Endothelial cell of umbilical vein (primary cell): ENCODE measurements at regions not wholly inside any gene's neighbourhood (a gene's known extent, or its start where the extent isn't known, plus 50 kb on each side); places are given as distances from the start of the nearest gene placed in this dataset.

Experiments
- BruUV-seq: library from RNA; stranded (reverse); fragments of 400-500 nt; replicated peaks from 2 replicates; lab custom pipeline; 2021; lab: Mats Ljungman, UMichigan
- CTCF ChIA-PET: fragments of 300-600, 350-600 bp; sonication (Branson Sonifier 250); formaldehyde crosslinking; loops from one replicate; lab custom pipeline; 2021; ENCODE audit warnings: antibody characterized with exemption, inconsistent platforms; lab: Charles Lee
- POLR2A ChIA-PET: fragments of 300-600, 350-600 bp; sonication (Branson Sonifier 250); formaldehyde crosslinking; loops from one replicate; lab custom pipeline; 2021; ENCODE audit warnings: antibody characterized with exemption, inconsistent platforms; lab: Charles Lee
- DNase-seq: peaks from one replicate; pipeline ENCODE4 v3.0.0-alpha.2; 2011; ENCODE audit warnings: low read depth, low spot score
- FAIRE-seq: peaks from 2 replicates; lab custom pipeline; 2011; peaks lifted over from hg19 to GRCh38; lab: Jason Lieb, UNC
- H2AFZ ChIP-seq: 2 replicates; pipeline ENCODE4 v1.6.0; 2012; ENCODE audit warnings: low read depth, low read length, control low read depth, inconsistent platforms
- H3K27ac ChIP-seq: 2 replicates; pipeline ENCODE4 v1.5.1; 2011; ENCODE audit warnings: low read depth, mild to moderate bottlenecking, control low read depth, low read length, moderate library complexity; ENCODE audit not compliant: insufficient read depth
- H3K27me3 ChIP-seq, 2 experiments: 2 replicates each; pipeline versions ENCODE4 v1.6.0 to v1.6.1; 2011; ENCODE audit warnings: low read length in 2 of 2, mixed read lengths in 1 of 2; ENCODE audit not compliant: control insufficient read depth in 2 of 2, insufficient read depth in 2 of 2
- H3K36me3 ChIP-seq, 2 experiments: 2 replicates in 1 of 2; 3 replicates in 1 of 2; pipeline ENCODE4 v1.5.1; 2011; ENCODE audit warnings: low read length in 2 of 2, mild to moderate bottlenecking in 1 of 2, moderate library complexity in 1 of 2; ENCODE audit not compliant: control insufficient read depth in 2 of 2, insufficient read depth in 2 of 2; ENCODE audit errors: extremely low read depth in 1 of 2
- H3K4me1 ChIP-seq: 3 replicates; pipeline ENCODE4 v1.5.1; 2011; ENCODE audit warnings: mild to moderate bottlenecking, low read length; ENCODE audit not compliant: control insufficient read depth, insufficient read depth; ENCODE audit errors: extremely low read depth
- H3K4me2 ChIP-seq: 2 replicates; pipeline ENCODE4 v1.6.1; 2011; ENCODE audit warnings: low read length, control low read depth, mixed read lengths; ENCODE audit not compliant: insufficient read depth
- H3K4me3 ChIP-seq, 3 experiments: fragments of 200-600 bp in 1 of 3; sonication (generic), shearing (Covaris generic) in 1 of 3; replicated peaks in 1 of 3; 2 replicates each; pipeline ENCODE4 v1.5.1; 2011 to 2016; ENCODE audit warnings: control low read depth in 3 of 3, low read length in 3 of 3, mild to moderate bottlenecking in 2 of 3, inconsistent platforms in 1 of 3, low read depth in 1 of 3, moderate library complexity in 1 of 3; ENCODE audit not compliant: insufficient read depth in 1 of 3
- H3K79me2 ChIP-seq: 2 replicates; pipeline ENCODE4 v1.6.0; 2012; ENCODE audit warnings: low read length, inconsistent platforms; ENCODE audit not compliant: control insufficient read depth, insufficient read depth
- H3K9ac ChIP-seq: replicated peaks from 2 replicates; pipeline ENCODE3; 2011; ENCODE audit warnings: low read length, control low read depth; ENCODE audit not compliant: insufficient read depth; ENCODE audit errors: extremely low read depth
- H3K9me1 ChIP-seq: replicated peaks from 3 replicates; pipeline ENCODE4 v1.6.0; 2011; ENCODE audit warnings: mild to moderate bottlenecking, low read length; ENCODE audit not compliant: control insufficient read depth, insufficient read depth; ENCODE audit errors: extremely low read depth
- H3K9me3 ChIP-seq: replicated peaks from 2 replicates; pipeline ENCODE4 v1.5.1; 2012; ENCODE audit warnings: low read length, inconsistent platforms; ENCODE audit not compliant: control insufficient read depth, insufficient read depth
- H4K20me1 ChIP-seq: replicated peaks from 2 replicates; pipeline ENCODE3; 2011; ENCODE audit warnings: mild to moderate bottlenecking, low read length; ENCODE audit not compliant: control insufficient read depth, insufficient read depth; ENCODE audit errors: extremely low read depth
- EZH2 ChIP-seq: IDR thresholded peaks from 2 replicates; pipeline ENCODE4 v1.6.1; 2012; ENCODE audit warnings: borderline replicate concordance, low read depth, mild to moderate bottlenecking, moderate library complexity, low read length, inconsistent platforms; ENCODE audit not compliant: severe bottlenecking
- FOS ChIP-seq: IDR thresholded peaks from 2 replicates; pipeline ENCODE4 v1.6.1; 2011; ENCODE audit warnings: mild to moderate bottlenecking, low read length, moderate library complexity, borderline replicate concordance; ENCODE audit not compliant: insufficient read depth
- JUN ChIP-seq: IDR thresholded peaks from 2 replicates; pipeline ENCODE4 v1.6.1; 2011; ENCODE audit warnings: borderline replicate concordance, low read depth; ENCODE audit not compliant: insufficient read length, insufficient read depth
- MYC ChIP-seq: IDR thresholded peaks from one replicate; pipeline ENCODE4 v1.6.1; 2011; ENCODE audit warnings: mild to moderate bottlenecking, low read depth, low read length
- POLR2A ChIP-seq: IDR thresholded peaks from 2 replicates; pipeline ENCODE4 v1.6.1; 2012; ENCODE audit warnings: low read depth, mild to moderate bottlenecking, control low read depth, low read length
- dilution Hi-C: fragments of 300-500 bp; cut with MboI; formaldehyde crosslinking; loops from one replicate; pipeline ENCODE4 v1.15.0; 2019; ENCODE audit warnings: low sequenced_read_pairs; ENCODE audit not compliant: extremely low pct_ligation_motif_present
- intact Hi-C: fragments of 100-400 bp; cut with micrococcal nuclease; formaldehyde crosslinking; loops from one replicate; pipeline ENCODE4 v1.10.0; 2022
- TF ChIP-seq, protein P1 (sequence below), 2 donors: IDR thresholded peaks; 1 replicate in 1 of 2; 2 replicates in 1 of 2; pipeline ENCODE4 v1.5.1; 2011; ENCODE audit warnings: low read length in 2 of 2, mild to moderate bottlenecking in 2 of 2, moderate library complexity in 2 of 2, control low read depth in 1 of 2, inconsistent platforms in 1 of 2, low read depth in 1 of 2; ENCODE audit not compliant: insufficient read depth in 1 of 2; ENCODE audit errors: extremely low read depth in 1 of 2

DNA sequence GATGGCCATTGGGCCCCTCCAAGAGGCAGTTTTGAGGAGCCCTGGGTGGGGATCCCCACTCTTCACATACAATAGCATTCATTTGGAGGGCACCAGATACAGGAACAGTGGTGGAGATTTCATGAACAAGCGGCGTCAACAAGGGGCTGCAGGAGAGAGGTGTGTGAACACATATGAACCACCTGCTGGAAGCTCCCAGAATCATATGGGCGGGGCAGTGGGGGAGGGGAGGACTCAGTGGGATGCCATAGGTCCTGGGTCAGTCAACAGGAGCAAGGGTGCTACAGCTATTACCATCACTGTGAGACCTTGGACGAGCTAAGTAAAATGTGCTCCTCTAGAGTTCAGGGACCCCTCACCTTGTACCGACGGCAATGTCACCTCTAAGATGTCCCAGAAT lies 100.4 kb upstream of the IRF2BP2 start:
- H3K9ac ChIP-seq = no peak overlapping the region
- no peaks in the 10 kb centered on the region for H3K4me1 ChIP-seq
- POLR2A ChIA-PET = no interaction called here
- DNase-seq (no peak), FAIRE-seq (no peak)
- no peaks in the 10 kb centered on the region for H3K9me1 ChIP-seq
- H3K9me3 ChIP-seq = no peaks in the 10 kb centered on the region
- no peak for TF ChIP-seq POLR2A
- TF ChIP-seq EZH2 = no peak
- TF ChIP-seq, protein P1, sequence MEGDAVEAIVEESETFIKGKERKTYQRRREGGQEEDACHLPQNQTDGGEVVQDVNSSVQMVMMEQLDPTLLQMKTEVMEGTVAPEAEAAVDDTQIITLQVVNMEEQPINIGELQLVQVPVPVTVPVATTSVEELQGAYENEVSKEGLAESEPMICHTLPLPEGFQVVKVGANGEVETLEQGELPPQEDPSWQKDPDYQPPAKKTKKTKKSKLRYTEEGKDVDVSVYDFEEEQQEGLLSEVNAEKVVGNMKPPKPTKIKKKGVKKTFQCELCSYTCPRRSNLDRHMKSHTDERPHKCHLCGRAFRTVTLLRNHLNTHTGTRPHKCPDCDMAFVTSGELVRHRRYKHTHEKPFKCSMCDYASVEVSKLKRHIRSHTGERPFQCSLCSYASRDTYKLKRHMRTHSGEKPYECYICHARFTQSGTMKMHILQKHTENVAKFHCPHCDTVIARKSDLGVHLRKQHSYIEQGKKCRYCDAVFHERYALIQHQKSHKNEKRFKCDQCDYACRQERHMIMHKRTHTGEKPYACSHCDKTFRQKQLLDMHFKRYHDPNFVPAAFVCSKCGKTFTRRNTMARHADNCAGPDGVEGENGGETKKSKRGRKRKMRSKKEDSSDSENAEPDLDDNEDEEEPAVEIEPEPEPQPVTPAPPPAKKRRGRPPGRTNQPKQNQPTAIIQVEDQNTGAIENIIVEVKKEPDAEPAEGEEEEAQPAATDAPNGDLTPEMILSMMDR (IDR thresholded peaks at IDR 0.05; ENCODE audit: extremely low read depth in 1 of 2, insufficient read depth in 1 of 2, low read depth in 1 of 2, low read length in 2 of 2) = no peak
- no peak for TF ChIP-seq JUN
- no peak for TF ChIP-seq MYC
- TF ChIP-seq FOS = no peak
- H4K20me1 ChIP-seq = no peaks in the 10 kb centered on the region
- BruUV-seq = no TSS peak
- dilution Hi-C loops = no loop called here
- H3K27me3 ChIP-seq = no peaks in the 10 kb centered on the region
- CTCF ChIA-PET = interaction anchor here (1.4 kb wide), 1 partner anchor 11 kb away, joined by 3 read pairs; no protein-coding TSS in a partner anchor
- H3K4me3 ChIP-seq = no peak overlapping the region
- H3K27ac ChIP-seq = no peak overlapping the region
- intact Hi-C loops = no loop called here
- no peaks in the 10 kb centered on the region for H3K36me3 ChIP-seq
- H3K79me2 ChIP-seq = no peaks in the 10 kb centered on the region
- no peak overlapping the region for H2AFZ ChIP-seq
- H3K4me2 ChIP-seq = no peak overlapping the region
